HUES48 (cell line): ENCODE measurements at regions not wholly inside any gene's neighbourhood (a gene's known extent, or its start where the extent isn't known, plus 50 kb on each side); places are given as distances from the start of the nearest gene placed in this dataset.
"Not testable (repeated sequence)": the region's sequence is repeated elsewhere in the genome, so short reads cannot be mapped to it uniquely, and the experiment has no call there.

Source experiments
- H3K27ac ChIP-seq: one replicate; pipeline ENCODE4 v1.7.0; 2013; ENCODE audit warnings: low read depth, low read length, inconsistent platforms
- H3K27me3 ChIP-seq: 2 replicates; pipeline ENCODE4 v1.6.1; 2013; ENCODE audit warnings: mild to moderate bottlenecking, low read length; ENCODE audit not compliant: control insufficient read depth, insufficient read depth
- H3K36me3 ChIP-seq: 2 replicates; pipeline ENCODE4 v1.6.1; 2013; ENCODE audit warnings: low read length; ENCODE audit not compliant: control insufficient read depth, insufficient read depth
- H3K4me1 ChIP-seq: 2 replicates; pipeline ENCODE4 v1.6.1; 2013; ENCODE audit warnings: mild to moderate bottlenecking, low read length; ENCODE audit not compliant: control insufficient read depth, insufficient read depth
- H3K4me3 ChIP-seq: 2 replicates; pipeline ENCODE4 v1.5.1; 2013; ENCODE audit warnings: mild to moderate bottlenecking, low read depth, low read length
- H3K9ac ChIP-seq: 2 replicates; pipeline ENCODE4 v1.6.1; 2013; ENCODE audit warnings: mild to moderate bottlenecking, low read depth, low read length, moderate library complexity
- H3K9me3 ChIP-seq: 2 replicates; pipeline ENCODE4 v1.6.1; 2013; ENCODE audit warnings: low read length; ENCODE audit not compliant: control insufficient read depth, insufficient read depth

DNA sequence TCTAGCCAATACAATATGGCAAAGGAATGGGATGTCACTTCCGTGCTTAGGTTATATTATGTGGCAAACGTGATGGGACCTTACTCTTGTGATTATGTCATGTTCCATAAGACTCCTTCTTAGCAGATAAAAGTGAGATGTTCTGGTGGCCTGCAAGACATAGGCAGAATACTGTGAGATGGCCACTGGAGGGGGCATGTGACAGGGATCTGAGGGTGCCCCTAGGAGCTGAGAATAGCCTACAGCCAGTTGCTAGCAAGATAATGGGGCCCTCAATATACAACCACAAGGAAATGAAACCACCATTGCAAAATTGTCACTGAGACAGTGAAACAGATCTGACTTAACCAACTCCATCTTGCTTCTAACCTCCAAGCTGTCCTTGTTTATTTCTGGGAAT, 151.4 kb upstream of the SSTR1 start:
- Histone ChIP-seq H3K27ac (no peak overlapping the region), H3K9me3 (peaks cover 8% of the 10 kb centered on the region), H3K9ac (no peak overlapping the region), H3K4me3 (no peak overlapping the region), H3K27me3 (no peaks in the 10 kb centered on the region), H3K4me1 (peaks cover 18% of the 10 kb centered on the region), H3K36me3 (no peaks in the 10 kb centered on the region)

DNA sequence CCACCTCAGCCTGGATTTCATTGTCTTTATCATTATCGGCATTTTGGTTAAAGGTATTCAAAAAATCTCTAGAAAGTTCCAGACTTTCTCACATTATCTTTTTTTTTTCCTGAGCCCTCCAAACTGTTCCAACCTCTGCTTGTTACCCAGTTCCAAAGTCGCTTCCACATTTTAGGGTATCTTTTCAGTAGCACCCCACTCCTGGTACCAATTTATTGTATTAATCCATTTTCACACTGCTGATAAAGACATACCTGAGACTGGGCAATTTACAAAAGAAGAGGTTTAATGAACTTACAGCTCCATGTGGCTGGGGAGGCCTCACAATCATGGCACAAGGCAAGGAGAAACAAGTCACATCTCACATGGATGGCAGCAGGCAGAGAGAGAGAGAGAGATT, 145.5 kb upstream of the SSTR1 start:
- H3K4me1 ChIP-seq, H3K27me3 ChIP-seq, H3K9ac ChIP-seq, H3K4me3 ChIP-seq, H3K27ac ChIP-seq, H3K36me3 ChIP-seq: not testable (repeated sequence)
- peaks cover 25% of the 10 kb centered on the region for H3K9me3 ChIP-seq

DNA sequence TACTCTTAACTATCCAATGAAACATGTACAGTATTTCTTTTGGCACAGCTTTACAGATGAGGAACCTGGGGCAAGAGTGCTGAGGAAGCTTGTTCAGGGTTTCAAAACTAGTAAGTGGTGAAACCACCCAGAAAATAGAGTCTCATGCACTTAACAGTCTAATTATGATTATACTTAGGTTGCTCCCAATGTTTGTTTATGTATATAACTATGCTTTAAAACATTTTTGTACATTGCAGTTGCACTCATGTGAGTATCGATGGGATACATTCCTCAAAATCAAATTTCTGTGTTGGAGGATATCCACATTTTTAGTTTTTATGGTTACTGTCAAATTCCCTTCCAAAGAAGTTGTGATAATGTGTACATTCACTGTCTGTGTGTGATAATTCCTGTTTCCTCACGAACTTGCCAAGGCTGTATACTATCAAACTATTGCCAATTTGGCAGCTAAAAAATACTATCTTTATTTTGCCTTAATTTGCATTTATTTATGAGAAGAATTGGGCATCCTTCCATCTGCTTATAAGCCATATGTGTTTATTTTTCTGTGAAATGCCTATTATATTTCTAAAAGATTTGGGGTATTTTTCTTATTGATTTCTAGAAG, 143.9 kb upstream of the SSTR1 start:
- no peak overlapping the region for H3K4me3 ChIP-seq
- H3K27ac ChIP-seq, result no peak overlapping the region
- H3K4me1 ChIP-seq, result no peaks in the 10 kb centered on the region
- no peaks in the 10 kb centered on the region for H3K27me3 ChIP-seq
- H3K9me3 ChIP-seq, result peaks cover 25% of the 10 kb centered on the region
- no peak overlapping the region for H3K9ac ChIP-seq
- no peaks in the 10 kb centered on the region for H3K36me3 ChIP-seq

DNA sequence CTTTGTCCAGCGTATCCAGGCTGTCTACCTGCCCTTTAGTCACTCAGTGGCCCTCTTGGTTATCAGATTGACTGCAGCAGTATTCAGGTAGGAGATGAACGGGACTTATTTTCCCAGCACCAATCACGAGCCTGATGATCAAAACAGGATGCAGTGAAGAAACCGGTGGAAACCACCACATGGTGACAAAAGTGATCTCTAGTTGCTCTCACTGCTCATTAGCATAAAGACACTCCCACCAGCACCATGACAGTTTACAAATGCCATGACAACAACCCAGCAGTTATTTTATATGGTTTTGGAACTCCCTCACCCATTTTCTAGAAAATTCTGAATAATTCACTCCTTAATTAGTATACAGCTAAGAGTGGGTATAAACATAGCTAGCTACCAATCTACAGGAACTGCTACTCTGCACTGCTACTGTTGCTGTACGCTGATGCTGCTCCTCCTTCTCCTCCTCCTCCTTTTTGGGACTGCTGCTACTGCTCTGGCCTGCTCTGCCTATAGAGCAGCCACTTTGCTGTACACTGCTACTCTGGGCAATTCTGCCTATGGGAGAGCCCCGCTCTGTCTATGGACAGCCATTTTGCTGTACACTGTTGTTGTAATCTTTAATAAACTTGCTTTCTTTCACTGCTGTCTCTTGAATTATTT, 142.5 kb upstream of the SSTR1 start:
- H3K27me3 ChIP-seq, result no peaks in the 10 kb centered on the region
- H3K27ac ChIP-seq, result no peak overlapping the region
- H3K36me3 ChIP-seq, result no peaks in the 10 kb centered on the region
- no peaks in the 10 kb centered on the region for H3K4me1 ChIP-seq
- peaks cover 25% of the 10 kb centered on the region for H3K9me3 ChIP-seq
- H3K4me3 ChIP-seq, result no peak overlapping the region
- no peak overlapping the region for H3K9ac ChIP-seq

DNA sequence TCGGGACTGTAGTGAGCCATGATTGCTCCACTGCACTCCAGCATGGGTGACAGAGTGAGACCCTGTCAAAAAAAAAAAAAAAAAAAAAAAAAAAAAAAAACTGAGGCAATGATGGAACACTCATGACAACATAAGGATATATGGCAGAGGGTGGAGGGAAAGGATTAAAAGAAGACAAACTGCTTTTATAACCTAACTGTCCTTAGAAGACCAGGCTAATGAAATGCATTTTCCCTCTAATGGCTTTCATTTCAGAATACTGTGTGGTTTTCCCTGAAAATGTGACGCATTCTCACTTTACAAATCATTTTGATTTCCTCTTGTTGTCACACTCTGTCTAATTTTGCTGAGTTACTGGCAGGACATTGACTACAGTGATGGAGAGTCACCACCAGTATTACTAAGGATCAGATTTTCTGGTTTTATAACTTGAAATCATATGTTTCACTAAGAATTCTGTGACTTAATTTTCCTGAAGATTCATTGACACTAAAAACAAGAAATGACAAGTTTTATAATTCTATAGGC, 137.6 kb upstream of the SSTR1 start:
- no peaks in the 10 kb centered on the region for H3K27me3 ChIP-seq
- H3K4me3 ChIP-seq, result no peak overlapping the region
- H3K9me3 ChIP-seq, result no peaks in the 10 kb centered on the region
- no peaks in the 10 kb centered on the region for H3K4me1 ChIP-seq
- no peak overlapping the region for H3K9ac ChIP-seq
- no peaks in the 10 kb centered on the region for H3K36me3 ChIP-seq
- H3K27ac ChIP-seq, result no peak overlapping the region

DNA sequence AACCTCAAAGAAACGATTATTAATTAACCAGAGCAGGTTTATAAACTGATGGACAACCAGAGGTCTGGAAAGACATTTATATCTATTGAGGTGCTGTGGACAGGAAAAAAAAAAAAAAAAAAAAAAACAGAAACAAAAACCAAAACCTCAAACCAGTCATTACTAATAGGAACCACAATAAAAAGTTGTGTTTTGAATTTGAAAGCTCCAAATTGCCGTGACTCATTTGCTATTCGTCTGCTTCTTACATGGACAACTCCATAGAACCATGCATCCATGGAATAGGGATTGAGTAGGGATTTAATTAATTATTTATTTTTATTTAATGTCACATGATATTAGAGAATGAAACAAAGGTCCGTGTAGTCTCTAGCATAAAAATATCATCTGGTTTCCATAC, 134.1 kb upstream of the SSTR1 start:
- Histone ChIP-seq H3K27ac (no peak overlapping the region), H3K27me3 (no peaks in the 10 kb centered on the region), H3K4me1 (peaks cover under 1% of the 10 kb centered on the region; the same call in 1 of the 2 replicates)

DNA sequence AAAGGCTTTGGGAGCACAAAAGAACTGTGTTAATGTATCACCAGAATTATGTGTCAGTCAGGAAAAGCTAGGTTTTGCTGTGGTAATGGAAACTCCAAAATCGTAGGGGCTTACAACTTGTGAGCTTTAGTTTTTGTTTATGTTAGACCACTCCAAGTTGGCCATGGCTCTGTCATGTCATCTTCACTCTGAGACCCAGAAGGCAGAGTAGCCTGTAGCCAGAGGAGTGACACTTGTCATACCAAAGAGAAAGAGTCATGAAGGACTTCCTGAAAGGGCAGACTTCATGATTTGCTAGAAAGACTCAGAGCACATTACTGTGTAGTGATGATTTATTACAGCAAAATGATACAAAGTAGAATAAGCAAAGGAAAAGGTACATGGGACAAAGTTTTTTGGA, 133.6 kb upstream of the SSTR1 start:
- Histone ChIP-seq H3K27me3 (no peaks in the 10 kb centered on the region), H3K9me3 (no peaks in the 10 kb centered on the region), H3K36me3 (no peaks in the 10 kb centered on the region), H3K27ac (no peak overlapping the region), H3K9ac (no peak overlapping the region), H3K4me3 (no peak overlapping the region), H3K4me1 (peaks cover 5% of the 10 kb centered on the region; the same call in 1 of the 2 replicates)

More for the DNA sequence above, 134.1 kb upstream of the SSTR1 start:
- no peaks in the 10 kb centered on the region for H3K36me3 ChIP-seq
- no peak overlapping the region for H3K4me3 ChIP-seq
- H3K9ac ChIP-seq, result no peak overlapping the region
- H3K9me3 ChIP-seq, result no peaks in the 10 kb centered on the region

DNA sequence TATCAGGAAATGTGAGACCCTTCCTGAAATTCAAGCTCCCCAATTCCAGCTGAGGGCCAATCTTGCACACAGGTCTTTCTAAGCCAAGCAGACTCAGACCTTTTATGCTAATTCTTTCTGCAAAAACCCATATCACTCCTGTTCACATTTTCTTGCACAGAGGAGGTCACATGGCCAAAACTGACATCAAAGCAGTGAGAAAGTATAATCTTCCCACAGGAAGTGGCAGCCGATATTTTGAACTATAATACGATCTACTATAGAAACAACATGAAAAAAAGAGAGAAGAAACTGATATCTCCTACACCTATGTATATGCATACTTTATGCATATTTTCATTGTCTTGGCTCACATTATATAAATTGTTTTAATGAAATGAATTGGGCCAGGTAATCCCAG, 132.9 kb upstream of the SSTR1 start:
- Histone ChIP-seq H3K9me3 (no peaks in the 10 kb centered on the region), H3K27me3 (no peaks in the 10 kb centered on the region), H3K4me3 (no peak overlapping the region), H3K27ac (no peak overlapping the region), H3K4me1 (peaks cover 7% of the 10 kb centered on the region; the same call in 1 of the 2 replicates), H3K9ac (no peak overlapping the region), H3K36me3 (no peaks in the 10 kb centered on the region)

GRCh38 chr14:38078393-38078792, 129.3 kb upstream of the SSTR1 start:
- H3K9ac ChIP-seq, result no peak overlapping the region

GRCh38 chr14:38079268-38079667, 128.4 kb upstream of the SSTR1 start:
- H3K27ac ChIP-seq, result no peak overlapping the region
- H3K4me3 ChIP-seq, result no peak overlapping the region
- H3K9me3 ChIP-seq, result no peaks in the 10 kb centered on the region
- no peaks in the 10 kb centered on the region for H3K27me3 ChIP-seq
- H3K9ac ChIP-seq, result no peak overlapping the region
- no peaks in the 10 kb centered on the region for H3K36me3 ChIP-seq
- peaks cover 23% of the 10 kb centered on the region for H3K4me1 ChIP-seq

More at GRCh38 chr14:38078393-38078792, 129.3 kb upstream of the SSTR1 start:
- H3K4me3 ChIP-seq, result no peak overlapping the region
- no peaks in the 10 kb centered on the region for H3K27me3 ChIP-seq
- H3K36me3 ChIP-seq, result no peaks in the 10 kb centered on the region
- no peaks in the 10 kb centered on the region for H3K9me3 ChIP-seq
- peaks cover 22% of the 10 kb centered on the region for H3K4me1 ChIP-seq
- H3K27ac ChIP-seq, result no peak overlapping the region

DNA sequence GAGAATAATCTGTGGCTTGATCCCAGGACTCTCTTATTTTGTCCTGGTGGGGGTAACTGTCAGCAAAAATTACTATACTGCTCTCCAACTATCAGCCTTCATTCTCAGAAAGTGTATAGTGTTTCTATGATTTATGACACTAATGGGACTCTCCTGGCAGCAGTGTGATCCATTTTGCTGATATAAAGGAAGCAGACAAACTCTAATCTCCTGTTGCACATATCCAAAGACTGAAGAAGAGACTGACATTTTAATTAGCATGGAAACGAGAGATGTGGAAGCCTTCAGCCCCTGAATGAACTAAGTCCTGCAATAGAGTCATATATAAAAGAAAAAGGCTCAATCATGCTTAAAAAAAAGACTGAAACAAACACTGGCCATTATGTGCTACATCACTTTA, 127.8 kb upstream of the SSTR1 start:
- peaks cover 23% of the 10 kb centered on the region for H3K4me1 ChIP-seq
- no peaks in the 10 kb centered on the region for H3K27me3 ChIP-seq
- no peaks in the 10 kb centered on the region for H3K36me3 ChIP-seq
- no peak overlapping the region for H3K9ac ChIP-seq
- H3K4me3 ChIP-seq, result no peak overlapping the region
- no peak overlapping the region for H3K27ac ChIP-seq
- no peaks in the 10 kb centered on the region for H3K9me3 ChIP-seq
